ENCODE measurements at regions not wholly inside any gene's neighbourhood (a gene's known extent, or its start where the extent isn't known, plus 50 kb on each side); places are given as distances from the start of the nearest gene placed in this dataset.

GRCh38 chr12:91588874-91589454 lies 406.3 kb upstream of the DCN start:
- Histone ChIP-seq H3K4me1 (ENCODE audit: control insufficient read depth in 4 of 4, insufficient read depth in 4 of 4, low read length in 3 of 4) (no peaks in the 10 kb centered on the region), H3K36me3 (ENCODE audit: control insufficient read depth in 4 of 4, insufficient read depth in 3 of 4, low read depth in 1 of 4, low read length in 3 of 4) (no peaks in the 10 kb centered on the region), H3K9me3 (ENCODE audit: control insufficient read depth in 4 of 4, low read length in 3 of 4) (no peaks in the 10 kb centered on the region), H3K27me3 (ENCODE audit: control insufficient read depth in 4 of 4, insufficient read depth in 4 of 4, low read length in 3 of 4) (no peaks in the 10 kb centered on the region), H3K4me3 (ENCODE audit: low read depth in 1 of 3, low read length in 3 of 3) (no peak overlapping the region), H3K9ac (ENCODE audit: low read depth in 1 of 2, low read length in 2 of 2) (no peak overlapping the region), H3K27ac (ENCODE audit: low read depth in 1 of 2, low read length in 2 of 2) (no peak overlapping the region)
- DNase-seq (ENCODE audit: low spot score), result no peak
- TF ChIP-seq ATF3 (IDR thresholded peaks at IDR 0.05) (no peak), RAD21 (IDR thresholded peaks at IDR 0.05) (no peak), SP1 (IDR thresholded peaks at IDR 0.05) (no peak), GABPA (IDR thresholded peaks at IDR 0.05 in 1 of 2, conservative IDR thresholded peaks at IDR 0.05 in 1 of 2) (no peak), JUND (IDR thresholded peaks at IDR 0.05) (no peak), FOXA2 (IDR thresholded peaks at IDR 0.05) (no peak), ZBTB33 (IDR thresholded peaks at IDR 0.05) (no peak), YY1 (IDR thresholded peaks at IDR 0.05) (no peak), HNF4A (conservative IDR thresholded peaks at IDR 0.05) (no peak)
- WGBS, result 48% methylated on average over 2 of the region's 2 CpGs

GRCh38 chr12:91586015-91586414 lies 403.4 kb upstream of the DCN start:
- no peaks in the 10 kb centered on the region for H3K9me3 ChIP-seq (ENCODE audit: control insufficient read depth in 4 of 4, low read length in 3 of 4)
- DNase-seq (ENCODE audit: low spot score), result no peak
- TF ChIP-seq MAX (IDR thresholded peaks at IDR 0.05) (no peak), SP1 (IDR thresholded peaks at IDR 0.05) (no peak), HNF4G (IDR thresholded peaks at IDR 0.05) (no peak), TAF1 (conservative IDR thresholded peaks at IDR 0.05) (no peak), ATF3 (IDR thresholded peaks at IDR 0.05) (no peak), YY1 (IDR thresholded peaks at IDR 0.05) (no peak), EGR1 (IDR thresholded peaks at IDR 0.05; ENCODE audit: low read depth in 2 of 2) (no peak), RAD21 (IDR thresholded peaks at IDR 0.05) (no peak), HNF4A (conservative IDR thresholded peaks at IDR 0.05) (no peak), JUND (IDR thresholded peaks at IDR 0.05) (no peak), FOXA1 (IDR thresholded peaks at IDR 0.05) (no peak), RXRA (IDR thresholded peaks at IDR 0.05) (no peak), ZBTB33 (IDR thresholded peaks at IDR 0.05) (no peak), FOXA2 (IDR thresholded peaks at IDR 0.05) (no peak), REST (IDR thresholded peaks at IDR 0.05) (no peak), CTCF (IDR thresholded peaks at IDR 0.05; ENCODE audit: low read depth, low read length, missing input control) (no peak)
- H3K27me3 ChIP-seq (ENCODE audit: control insufficient read depth in 4 of 4, insufficient read depth in 4 of 4, low read length in 3 of 4), result no peaks in the 10 kb centered on the region
- 80% methylated on average over 5 of the region's 5 CpGs for WGBS
- no peak overlapping the region for H3K9ac ChIP-seq (ENCODE audit: low read depth in 1 of 2, low read length in 2 of 2)
- H3K4me3 ChIP-seq (ENCODE audit: low read depth in 1 of 3, low read length in 3 of 3), result no peak overlapping the region
- H3K36me3 ChIP-seq (ENCODE audit: control insufficient read depth in 4 of 4, insufficient read depth in 3 of 4, low read depth in 1 of 4, low read length in 3 of 4), result no peaks in the 10 kb centered on the region
- H3K27ac ChIP-seq (ENCODE audit: low read depth in 1 of 2, low read length in 2 of 2), result no peak overlapping the region
- H3K4me1 ChIP-seq (ENCODE audit: control insufficient read depth in 4 of 4, insufficient read depth in 4 of 4, low read length in 3 of 4), result no peaks in the 10 kb centered on the region

Measured in liver (tissue), 8 donors.